CMK (cell line): ENCODE measurements at regions not wholly inside any gene's neighbourhood (a gene's known extent, or its start where the extent isn't known, plus 50 kb on each side); places are given as distances from the start of the nearest gene placed in this dataset.

Experiments used
- DNase-seq: peaks from one replicate; pipeline ENCODE4 v3.0.0-alpha.2; 2010; ENCODE audit warnings: low read depth

DNA sequence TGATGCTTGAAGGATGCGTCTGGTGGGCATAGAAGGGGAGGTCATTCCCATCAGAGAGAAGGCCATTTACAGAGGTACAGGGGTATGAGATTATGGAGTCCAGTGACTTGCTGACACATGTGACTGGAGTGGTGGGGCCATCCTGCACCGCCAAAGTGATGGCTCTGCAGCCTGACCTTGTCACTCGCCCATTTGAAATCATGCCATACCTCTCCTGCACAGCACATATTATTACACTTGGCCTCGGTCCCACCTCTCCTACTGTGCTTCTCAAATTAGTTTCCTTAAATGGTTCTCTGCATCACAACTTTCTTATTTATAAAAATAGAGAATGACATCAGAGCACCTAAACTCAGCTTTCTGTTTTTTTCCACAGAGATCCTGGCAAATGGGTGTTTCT, 60.7 kb upstream of the HAND2 start:
- DNase-seq: no peak

DNA sequence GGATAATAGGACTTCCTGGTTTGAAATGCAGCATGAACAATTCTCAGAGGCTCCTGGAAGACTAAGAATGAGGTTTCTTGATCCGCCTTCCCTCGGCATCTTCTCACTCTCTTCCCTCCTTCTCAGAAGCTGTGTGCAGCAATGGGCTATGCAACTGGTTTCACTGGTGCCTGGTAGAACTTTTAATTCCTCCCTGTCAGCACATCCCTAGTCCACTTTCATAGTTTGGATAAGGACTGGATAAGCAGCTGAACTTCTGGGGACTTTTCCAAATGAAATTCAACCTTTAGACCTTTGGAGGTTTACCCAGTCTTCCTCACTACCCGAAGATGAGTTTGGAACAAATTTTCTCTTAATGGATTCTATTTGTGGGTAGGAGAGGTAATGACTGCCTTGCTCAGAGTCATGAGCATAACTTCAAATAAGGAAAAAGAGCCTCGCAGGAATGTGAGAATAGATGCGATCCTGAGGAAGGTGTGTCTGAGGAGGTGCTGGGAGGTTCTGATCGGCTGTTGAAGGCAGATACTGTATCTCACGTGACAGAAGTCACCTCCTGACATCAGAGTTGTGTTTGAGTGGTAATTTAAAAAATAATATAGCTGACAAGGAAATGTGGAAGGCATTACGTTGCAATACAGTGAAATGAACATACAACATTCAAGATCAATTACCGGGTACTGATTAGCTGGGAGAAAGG, 56.0 kb upstream of the HAND2 start:
- DNase-seq: no peak

- no peak for DNase-seq
These were observed 54.5 kb upstream of the HAND2 start for GRCh38 chr4:173584506-173584905.
